ENCODE measurements at regions not wholly inside any gene's neighbourhood (a gene's known extent, or its start where the extent isn't known, plus 50 kb on each side); places are given as distances from the start of the nearest gene placed in this dataset.

- no peak for ATAC-seq (ENCODE audit: low read depth)
- Histone ChIP-seq H3K9me3 (ENCODE audit: severe bottlenecking) (no peaks in the 10 kb centered on the region), H3K27me3 (ENCODE audit: insufficient read depth, poor library complexity, severe bottlenecking) (no peaks in the 10 kb centered on the region), H3K36me3 (ENCODE audit: low read depth) (no peaks in the 10 kb centered on the region), H3K27ac (ENCODE audit: poor library complexity, severe bottlenecking) (peak overlapping the region; percentile 29), H3K4me3 (ENCODE audit: severe bottlenecking) (no peak overlapping the region), H3K4me1 (ENCODE audit: insufficient read depth, poor library complexity, severe bottlenecking) (no peaks in the 10 kb centered on the region)
- TF ChIP-seq CTCF (IDR thresholded peaks at IDR 0.05; ENCODE audit: poor library complexity, severe bottlenecking) = peak; percentile 86
- DNase-seq (ENCODE audit: low spot score) = no peak
Observed at GRCh38 chr1:78839704-78840277, 166.7 kb downstream of the ADGRL4 start.
